GM18861 (cell line): ENCODE measurements at regions not wholly inside any gene's neighbourhood (a gene's known extent, or its start where the extent isn't known, plus 50 kb on each side); places are given as distances from the start of the nearest gene placed in this dataset.

Source experiments
- ATAC-seq: cut with Tn5 transposase; IDR thresholded peaks from one replicate; pipeline ENCODE4 v1.9.1; 2021; ENCODE audit not compliant: unreplicated experiment

DNA sequence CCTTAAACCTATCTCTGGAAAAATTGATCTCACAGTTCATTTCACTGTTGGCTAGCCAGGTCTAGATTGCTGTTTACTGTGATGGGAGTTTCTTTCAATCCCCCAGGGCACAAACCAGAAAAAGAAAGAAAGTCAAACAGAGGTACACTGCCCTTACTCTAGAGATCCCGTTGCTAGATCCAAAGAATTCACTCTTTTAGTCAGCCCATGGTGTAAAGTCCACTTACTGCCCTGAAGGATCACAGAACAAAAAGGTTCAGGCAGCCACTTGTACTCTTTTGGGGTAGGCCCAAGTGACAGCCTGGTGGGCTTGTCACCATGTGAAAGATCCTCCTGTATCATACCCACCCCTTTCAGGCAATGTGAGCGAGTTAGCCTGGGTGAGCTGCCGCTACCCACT, 162.6 kb upstream of the CCDC179 start:
- ATAC-seq = no peak

DNA sequence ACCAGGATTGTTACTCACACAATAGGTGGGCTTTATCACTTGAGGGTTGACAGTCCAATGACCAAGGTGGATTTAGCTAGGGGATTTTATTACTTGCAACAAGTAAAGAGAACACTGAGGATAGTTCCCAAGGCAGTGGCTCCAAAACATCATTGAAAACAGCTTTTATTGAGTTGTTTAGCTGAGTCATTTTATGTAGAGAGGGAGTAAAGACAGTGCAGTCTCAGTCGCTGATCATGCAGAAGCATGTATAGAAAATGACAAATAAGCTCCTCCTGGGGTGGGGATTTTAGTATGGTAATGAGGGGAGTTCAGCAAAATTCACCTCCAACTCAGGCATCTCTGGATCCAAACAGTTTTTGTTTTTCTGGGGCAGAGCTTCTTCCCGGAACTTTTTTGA, 163.0 kb upstream of the CCDC179 start:
- ATAC-seq = no peak

DNA sequence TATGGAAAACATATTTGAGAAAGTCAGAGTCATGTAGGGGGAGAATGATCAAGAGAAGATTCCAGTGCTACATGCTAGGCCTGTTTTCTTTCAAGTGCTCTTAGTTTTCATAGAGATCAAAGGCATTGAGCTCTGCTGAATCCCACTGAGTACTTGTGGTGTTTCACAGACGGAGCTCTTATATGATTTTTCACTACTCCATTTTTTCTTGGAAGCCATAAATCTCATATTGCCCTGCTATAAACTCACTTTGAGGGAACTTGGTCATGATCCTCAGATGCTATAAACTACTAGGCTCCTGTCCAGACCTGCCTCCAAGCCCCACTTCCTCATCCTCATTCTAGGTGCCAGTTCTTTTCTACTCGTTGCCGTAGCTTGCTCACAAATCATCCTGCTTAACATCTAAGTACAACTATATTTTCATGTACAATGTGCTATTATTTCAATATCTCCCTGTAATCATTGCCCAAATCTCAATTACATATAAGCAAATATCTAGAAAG, 180.8 kb upstream of the CCDC179 start:
- ATAC-seq = no peak

DNA sequence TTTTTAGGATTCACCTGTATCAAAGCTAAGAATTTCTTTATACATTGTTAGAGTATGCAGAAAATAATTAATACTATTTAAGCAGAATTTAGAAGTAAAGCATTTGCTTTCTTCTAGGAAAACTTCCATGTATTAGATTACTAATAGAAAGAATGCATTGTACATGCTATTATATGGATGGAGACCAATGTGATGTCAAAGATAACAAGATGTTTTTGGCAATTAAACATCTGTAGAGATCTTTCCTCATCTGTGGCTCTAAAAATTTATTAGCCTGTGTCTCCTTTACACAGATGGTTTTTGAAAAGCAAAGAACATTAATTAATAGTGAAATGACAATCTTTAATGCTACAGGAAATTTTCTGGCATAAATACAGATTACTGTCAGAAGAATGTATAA, 198.4 kb upstream of the CCDC179 start:
- ATAC-seq = no peak

DNA sequence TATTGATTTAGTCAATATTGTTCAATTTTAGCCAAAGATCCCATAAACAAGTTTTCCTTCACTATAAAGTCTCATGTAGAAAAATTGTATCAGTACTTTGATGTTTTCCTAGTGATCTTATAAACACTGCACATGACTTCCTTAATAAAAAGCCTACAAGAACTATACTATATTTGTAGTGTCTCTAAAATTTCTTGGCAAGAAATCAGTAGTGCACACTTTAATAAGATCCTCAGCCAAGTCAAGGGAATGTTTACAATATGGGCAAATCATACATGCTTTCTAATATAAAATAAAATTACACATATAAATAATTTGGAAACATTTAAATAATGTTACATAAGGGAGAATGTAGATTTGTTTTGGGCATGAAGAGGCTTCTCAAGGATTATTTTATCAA, 203.0 kb upstream of the CCDC179 start:
- ATAC-seq = no peak

DNA sequence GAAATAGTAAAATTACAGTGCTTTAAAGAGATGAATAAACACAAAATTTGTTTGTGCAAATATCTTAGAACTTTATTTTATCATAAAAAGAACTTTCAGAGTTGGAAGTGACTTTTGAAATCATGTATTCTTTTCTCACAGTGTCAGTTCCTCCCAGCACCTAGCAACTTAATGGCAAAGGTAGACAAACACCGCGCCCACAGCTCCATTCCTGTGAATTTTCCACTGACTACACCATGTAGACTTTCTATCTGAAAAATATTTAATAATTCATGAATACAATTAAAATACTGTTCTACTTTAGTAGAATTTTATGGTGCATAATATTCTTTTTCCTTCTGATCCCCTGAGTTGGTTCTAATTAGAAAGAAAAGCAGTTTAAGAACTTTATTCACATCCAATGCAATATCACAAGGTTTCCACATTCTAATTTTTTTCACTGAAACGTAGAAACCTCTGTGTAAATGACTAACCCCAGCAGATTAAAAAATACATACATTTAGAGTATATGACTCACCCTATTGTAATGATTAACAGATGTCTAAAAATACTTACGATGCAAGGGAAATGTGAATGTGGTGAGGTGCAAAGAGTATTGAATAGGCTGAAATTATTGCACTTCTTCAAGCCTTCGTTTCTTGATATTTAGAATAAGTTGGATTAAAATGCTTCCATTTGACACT, 218.2 kb upstream of the CCDC179 start:
- peak; percentile 77 for ATAC-seq

DNA sequence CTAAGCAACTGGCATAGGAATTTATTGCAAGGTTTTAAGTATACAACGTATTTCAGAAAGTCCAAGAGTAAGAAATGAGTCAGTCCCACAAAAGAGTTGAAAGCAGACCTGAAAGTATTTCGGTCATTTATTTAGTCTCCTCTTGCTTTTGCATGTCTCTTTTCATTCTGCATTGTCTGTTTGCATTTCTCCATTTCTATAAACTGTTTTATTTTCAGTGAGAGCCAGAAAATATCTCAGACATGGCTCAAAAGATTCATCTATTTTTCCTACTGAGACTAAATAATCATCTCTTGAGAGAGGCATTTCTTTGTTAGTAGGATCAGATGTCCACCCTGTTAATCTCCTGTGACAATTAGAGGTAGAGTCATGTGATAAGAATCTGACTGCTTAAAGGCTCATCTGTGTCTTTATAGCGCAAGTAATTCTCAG, 219.1 kb upstream of the CCDC179 start:
- peak; percentile 82 for ATAC-seq

DNA sequence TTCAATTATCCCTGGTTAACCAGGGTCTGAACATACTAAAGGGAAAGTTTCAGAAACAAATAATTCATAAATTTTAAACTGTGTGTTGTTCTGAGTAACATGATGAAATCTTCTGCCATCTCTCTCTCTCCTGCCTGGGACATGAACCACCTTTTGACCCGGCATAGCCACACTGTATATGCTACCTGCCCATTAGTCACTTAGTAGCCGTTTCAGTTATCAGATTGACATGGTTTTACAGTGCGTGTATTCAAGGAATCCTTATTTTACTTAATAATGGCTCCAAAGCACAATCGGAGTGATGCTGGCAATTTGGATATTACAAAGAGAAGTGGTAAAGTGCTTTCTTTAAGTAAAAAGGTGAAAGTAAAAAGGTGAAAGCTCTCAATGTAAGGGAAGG, 227.1 kb upstream of the CCDC179 start:
- no peak for ATAC-seq

DNA sequence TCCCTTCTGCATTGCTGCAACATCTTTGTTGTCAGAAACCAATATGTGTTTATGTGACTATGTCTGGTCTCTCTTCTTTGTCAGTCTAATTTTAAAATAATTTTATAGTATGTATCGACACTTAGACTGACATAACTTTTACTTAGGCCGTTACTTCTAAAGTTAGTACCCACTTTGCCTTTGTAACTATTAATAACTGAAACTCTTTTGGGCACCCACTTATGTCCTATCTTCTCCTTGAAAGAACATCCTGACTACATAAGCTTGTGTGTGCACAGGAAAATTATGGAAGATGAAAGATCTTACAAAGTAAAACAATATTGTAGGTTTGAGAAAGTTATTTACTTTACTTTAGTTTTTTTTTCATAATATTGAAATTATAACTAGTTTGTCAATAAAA, 230.4 kb upstream of the CCDC179 start:
- ATAC-seq = no peak

DNA sequence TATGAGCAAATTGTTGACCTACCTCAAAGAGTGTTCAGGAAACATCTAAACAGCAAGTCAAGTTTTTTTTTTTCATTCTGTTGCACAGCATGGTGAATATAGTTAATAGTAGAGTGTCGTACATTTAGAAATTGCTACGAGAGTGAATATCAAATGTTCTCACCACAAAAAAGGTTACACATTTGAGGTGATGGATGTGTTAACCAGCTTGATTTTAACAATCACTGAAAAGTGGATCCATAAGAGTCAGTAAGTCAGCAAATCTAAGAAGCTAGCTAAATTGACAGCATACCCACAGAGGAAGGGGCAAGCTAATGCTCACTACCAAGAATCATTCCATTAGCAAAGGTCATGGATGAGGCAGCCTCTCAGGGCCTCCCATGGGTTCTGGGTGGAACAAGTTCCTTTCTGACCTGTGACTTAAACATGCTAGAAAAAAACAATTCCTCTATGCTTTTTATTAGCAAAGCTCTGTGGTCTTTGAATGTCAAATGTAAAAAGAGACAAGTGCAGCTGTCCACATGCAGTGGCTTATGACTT, 235.4 kb upstream of the CCDC179 start:
- ATAC-seq = no peak

DNA sequence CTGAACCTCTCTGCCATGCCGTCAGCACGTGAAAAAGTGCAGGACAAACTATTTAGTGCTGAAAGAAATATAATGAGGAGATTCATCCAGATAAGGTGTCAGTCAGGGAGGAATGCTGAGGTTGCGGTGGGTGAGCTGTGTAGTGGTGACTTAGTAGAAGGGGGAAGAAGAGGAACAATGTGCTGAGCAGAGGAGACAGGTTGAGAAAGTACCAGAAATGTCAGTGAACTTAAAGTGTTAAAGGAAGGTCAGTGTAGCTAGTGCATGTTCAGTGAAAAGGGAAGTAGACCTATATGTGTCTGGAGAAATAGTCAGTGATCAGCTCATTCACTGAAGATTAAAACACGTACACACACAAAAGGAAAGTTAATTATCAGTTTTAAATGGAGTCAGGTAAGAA, 237.6 kb upstream of the CCDC179 start:
- ATAC-seq = peak; percentile 95

DNA sequence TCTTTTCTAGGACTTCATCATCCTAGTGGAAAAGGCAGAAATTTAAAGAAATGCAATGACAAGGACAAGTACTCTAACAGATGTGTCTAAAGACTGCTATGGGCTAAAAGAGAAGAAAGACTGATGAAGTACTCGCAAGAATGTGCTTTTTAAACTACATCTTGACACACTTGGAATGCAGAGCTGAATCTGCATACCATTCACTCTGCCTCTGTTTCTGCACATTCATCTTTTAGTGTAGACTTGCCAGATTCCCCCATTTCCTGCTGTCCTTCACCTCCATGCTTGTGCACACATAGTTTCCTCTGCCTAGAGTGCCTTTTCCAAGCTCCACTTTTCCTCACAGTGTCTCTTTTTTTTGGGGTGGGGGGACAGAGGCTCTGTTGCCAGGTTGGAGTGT, 239.0 kb upstream of the CCDC179 start:
- ATAC-seq = no peak

DNA sequence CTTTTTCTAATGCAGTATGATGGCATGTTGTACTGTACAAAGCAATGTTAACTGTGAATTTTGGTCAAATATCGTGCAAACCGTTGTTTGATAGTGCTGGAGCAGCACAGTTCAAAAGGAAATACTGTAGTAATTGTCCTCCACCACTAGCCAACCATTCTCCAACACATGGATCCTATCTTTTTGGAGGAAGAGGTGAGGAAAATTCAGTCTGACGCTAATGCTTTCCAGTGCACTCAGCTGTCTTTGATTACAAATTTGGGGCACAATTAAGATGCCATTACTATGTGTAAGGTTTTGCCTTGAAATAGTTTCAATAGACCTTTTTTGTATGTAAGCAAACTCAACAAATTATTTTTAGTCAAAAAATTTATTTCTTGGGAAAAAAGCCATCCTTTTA, 240.5 kb upstream of the CCDC179 start:
- no peak for ATAC-seq

DNA sequence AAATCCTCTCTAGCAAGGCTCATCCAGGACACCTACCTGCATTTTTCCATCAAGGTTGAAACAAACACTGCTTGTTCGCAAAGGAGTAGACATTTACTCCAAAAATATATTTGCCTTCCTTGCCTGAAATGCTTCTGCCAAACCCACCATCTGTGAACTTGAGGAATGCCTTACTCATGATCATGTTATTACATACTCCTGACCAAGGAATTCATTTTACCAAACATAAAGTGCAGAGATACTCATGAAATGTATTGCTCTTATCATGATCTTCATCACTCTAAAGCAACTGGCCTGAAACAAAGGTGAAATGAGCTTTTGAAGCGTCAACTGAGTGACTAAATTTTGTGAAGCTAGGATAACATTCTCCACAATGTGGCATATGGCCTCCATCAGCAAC, 243.1 kb upstream of the CCDC179 start:
- ATAC-seq = no peak

DNA sequence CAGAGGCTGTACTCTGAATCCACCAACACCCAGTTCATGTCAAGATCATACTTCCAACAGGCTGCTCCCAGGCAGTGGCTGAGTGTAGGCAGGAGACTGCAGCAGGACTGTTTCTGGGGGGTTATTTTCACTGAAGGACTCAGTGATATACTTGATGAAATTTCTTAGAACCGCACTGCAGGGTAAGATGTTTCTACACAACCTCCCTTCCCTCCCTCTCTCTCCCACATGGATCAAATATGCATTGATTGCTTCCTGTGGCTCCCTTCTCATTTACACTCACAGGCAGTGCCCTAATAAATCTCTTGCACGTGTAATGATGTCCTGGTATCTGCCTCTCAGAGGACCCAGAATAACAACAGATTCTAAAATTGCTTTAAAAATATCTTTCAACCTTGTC, 251.3 kb upstream of the CCDC179 start:
- no peak for ATAC-seq

DNA sequence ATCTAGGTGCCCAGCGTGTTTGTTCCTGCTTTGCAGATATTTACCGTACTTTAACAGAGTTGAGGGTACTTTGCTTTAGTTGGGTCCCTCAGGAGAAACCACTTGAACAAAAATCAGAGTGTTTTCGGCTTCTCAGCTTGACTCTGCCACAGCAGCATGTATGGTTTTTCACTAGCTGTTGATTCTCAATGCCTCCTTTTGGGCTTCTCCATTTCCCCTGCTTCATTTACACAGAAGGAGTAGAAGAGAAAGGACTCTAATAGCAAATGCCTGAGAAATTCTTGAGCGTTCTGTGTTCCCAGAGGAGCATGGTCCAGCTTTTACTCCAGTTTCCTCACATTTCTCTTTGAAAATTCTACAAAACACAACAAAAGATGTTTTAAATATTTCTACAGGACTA, 252.1 kb upstream of the CCDC179 start:
- ATAC-seq = no peak

DNA sequence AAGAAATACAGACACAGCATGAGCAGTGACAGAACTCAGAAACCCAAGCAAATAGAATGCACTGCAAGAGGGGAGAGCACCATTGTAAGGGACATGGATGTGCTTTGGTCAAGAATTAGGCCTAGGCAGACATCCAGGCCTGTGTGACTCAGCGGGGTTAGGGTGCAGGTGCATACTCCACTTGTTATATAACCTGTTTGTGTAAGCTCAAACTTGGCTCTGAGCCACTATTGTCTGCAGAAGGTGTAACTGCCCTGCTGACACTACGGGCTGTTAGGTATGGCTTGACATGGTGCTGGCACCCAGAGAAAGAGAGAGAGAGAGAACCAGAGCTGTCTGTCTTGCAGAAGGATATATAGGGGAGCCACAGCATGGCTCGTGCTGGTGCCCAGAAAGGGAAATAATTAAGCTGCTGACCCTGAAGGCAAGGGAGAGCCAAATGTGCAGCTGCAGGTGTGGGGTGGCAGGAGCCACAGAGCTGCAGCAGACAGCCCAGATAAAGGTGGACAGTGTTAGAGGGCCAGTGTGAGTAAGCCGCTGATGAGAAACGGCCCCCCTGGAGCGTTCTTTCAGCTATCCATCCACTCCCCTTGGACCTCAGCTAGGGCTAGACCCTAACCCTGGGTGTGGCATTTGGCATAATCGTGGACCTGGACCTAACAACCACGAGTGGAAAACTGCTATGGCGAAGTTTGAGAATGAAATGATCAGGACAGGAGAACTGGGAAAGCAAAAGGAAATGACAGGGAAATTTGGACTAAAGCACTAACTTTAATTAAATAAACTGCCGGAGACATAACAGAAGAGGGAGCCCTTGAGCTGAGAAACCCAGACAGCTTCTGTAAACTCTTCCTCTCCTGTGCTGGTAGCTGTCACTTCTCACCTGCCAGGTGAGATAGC, 253.0 kb upstream of the CCDC179 start:
- ATAC-seq = no peak

DNA sequence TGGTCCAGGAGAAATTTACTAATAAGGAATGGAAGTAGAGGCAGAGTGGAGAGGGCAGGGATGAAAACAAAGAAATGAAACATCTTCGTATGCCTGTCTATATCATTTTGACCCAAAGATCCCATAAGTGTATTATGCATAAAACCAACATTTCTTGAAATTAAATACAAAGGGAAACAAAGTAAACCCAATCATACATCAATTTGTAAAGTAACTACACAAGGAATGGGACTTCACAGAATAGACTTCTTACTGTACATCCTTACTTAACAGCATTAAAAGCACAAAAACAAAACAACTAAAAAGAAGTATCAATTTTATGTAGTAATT, 253.6 kb upstream of the CCDC179 start:
- ATAC-seq = no peak

DNA sequence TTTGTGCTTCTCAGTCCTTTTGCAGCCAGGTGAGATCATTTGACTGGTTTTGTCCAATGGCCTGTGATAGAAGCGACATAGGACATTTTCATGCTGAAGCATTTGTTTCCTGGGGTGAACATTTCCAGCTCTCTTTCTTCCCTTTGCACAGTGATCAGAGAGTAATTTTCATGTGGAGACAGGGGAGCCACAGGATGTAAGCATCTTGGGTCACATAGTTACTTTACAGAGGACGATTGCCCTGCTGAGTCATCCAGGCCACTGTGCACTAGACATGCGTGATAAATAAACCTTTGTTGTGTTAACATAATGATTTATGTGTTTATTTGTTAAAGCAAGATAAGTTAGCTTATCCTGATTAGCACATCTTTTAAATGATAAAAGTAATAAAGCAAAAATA, 263.5 kb upstream of the CCDC179 start:
- no peak for ATAC-seq

DNA sequence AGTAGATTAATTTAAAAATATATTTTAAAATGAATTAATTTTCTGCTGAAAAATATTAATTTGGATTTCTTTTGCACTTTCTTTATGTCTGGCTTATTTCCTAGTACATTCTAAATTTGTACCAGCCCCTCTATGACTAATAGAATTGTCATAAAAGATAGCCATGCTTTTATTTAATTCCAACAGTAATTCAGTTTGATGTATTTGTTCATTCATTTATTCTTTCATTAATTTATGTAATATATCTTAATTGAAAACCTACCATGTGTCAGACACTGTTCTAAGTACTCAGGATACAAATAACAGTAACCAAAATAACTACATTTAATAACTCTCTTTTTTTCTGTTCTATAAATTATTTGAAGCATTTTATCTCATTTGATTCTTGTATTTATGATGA, 264.0 kb upstream of the CCDC179 start:
- no peak for ATAC-seq

DNA sequence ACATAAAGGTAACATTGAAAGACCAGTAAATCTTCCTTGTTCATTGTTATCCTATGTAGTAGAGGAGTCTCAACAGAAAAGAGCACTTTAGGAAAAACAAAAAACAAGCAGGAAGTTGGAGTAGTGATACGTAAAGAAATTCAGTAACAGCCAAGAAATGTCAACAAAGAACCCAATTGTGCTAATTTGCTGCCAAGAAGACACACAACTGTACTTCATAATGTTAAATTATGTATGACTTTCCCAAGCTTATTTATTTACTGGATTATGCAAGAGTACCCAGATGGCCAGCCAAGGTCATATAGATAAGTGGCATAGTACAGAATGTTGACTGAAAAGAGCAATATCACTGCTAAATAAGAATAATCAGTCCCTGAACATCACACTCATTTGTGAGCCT, 264.7 kb upstream of the CCDC179 start:
- ATAC-seq = no peak

DNA sequence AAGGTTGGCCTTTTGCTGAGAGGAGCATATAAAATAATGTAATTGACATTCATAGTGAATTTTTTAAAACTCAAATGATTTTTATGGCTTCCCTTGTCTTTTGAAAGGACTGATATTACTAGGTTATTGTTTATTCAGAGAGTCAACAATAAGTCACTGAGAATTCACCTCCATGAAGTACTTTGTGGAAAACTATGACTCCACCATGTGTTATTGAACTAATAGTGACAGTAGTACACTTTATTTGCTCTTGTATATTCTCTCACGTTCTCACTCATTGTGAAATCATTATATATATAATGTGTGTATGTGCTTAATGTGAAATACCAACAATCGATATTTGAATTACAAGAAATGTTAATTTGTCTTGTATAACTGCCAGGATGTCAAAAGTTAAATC, 267.4 kb upstream of the CCDC179 start:
- no peak for ATAC-seq
